Suppressor macrophage treated with lipopolysaccharide for 4 hours (primary cell): ENCODE measurements at regions not wholly inside any gene's neighbourhood (a gene's known extent, or its start where the extent isn't known, plus 50 kb on each side); places are given as distances from the start of the nearest gene placed in this dataset.

Experiments
- DNase-seq: peaks from one replicate; pipeline ENCODE4 v3.0.0-alpha.2; 2020

GRCh38 chr11:45431046-45432018 lies 145.2 kb upstream of the SYT13 start:
- DNase-seq: no peak

DNA sequence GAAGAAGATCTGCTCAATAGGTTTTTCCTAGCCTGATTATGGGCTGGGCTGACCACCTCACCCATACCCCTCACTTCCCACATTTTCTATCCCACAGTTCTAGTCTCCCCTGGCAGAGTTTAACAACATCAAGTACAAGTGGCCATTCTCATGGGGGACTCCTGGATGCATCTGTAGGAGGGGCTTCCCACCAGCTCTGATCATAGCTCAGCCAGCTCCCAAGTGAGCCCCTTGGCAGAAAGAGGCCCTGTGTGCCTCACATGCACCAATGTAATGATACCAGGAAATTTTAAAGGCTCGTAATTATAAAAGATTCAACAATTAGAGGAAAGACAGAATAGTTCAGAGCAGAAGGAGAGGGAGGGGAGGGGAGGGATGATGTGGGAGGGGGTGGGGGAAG lies 144.2 kb upstream of the SYT13 start:
- no peak for DNase-seq

GRCh38 chr11:45429719-45430118 lies 143.6 kb upstream of the SYT13 start:
- no peak for DNase-seq

DNA sequence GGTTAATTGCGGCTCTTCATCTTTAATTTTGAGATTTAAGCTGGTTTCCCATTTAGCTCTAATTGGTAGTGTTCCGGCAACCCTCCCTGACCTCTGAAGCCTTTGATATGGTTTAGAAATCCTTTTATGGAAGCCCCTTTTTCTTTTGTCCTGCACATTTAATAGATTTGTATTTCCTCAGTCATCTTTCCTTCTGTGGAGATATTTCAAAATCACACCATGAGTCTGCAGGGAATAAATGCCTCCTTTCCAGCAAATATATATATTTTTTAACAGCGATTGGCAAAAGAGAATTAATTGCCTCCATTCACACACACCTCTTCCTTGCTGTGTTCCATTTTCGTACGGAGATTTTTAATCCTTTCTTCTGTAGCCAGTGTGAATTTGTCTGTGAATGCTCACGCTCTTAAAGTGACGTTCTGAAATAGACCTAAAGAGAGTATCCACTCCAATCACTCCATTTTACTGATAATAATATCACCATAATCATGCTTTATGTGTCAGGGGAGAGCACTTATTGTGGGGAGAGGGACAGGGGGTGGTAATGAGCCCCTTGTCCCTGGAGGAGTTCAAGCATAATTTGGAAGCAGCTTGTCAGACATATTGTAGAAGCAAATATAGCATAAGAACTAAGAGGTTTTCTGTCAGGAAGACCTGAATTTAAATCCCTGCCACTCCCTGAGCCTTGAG lies 142.5 kb upstream of the SYT13 start:
- DNase-seq: no peak

DNA sequence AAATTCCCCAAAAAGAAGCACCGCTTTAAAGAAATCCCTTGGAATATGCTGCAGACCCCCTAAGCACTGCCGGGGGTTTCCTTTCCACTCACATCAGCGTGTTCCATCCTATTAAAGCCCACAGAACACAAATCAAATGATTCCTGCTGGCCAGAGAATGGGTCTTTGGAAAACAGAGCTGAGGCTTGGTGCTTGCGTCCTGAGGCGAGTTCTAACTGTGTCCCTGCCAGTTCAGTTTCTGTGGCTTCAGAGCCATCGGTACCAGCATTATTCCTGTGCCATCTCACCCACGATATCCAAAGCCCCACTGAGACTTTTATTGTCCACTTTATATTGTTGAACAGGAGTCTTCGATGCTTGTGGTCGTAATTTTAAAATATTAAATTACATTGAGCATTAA lies 142.0 kb upstream of the SYT13 start:
- DNase-seq: no peak

DNA sequence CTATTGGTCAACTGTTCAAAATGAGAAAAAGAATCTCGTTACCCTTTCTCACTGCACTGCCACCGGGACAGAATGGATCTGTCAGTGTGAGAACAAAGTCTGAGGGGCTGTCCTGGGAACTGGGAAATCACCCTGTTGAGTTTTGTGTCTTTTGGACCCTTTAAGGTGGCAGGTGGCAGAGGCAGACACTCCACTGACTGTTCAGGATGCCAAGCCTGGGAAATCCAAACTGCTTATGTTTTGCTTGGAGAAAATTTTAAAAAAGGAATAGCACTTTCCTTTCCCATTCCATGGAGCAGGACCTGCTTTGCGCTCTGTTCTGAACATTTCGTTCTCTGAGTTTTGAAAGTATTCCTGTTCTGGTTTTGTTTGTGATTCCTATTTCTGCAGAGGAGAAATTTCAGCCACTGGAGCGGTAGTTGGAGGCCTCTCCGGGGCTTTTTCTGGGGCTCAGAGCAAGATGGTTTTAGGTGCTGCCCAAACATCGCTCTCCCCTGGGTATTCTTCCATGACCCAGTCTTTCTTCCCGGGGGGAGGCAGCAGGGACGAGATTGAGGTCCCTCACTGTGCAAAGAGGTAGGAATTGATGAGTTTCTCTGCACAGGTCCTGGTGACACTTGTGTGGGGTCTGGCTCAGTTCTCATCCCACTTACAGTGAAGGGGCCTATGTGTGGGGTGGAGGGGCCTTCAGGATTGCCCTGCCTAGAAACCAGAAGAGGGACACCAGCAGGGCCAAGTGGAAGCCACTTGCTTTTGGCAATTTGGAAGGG lies 138.5 kb upstream of the SYT13 start:
- no peak for DNase-seq

- no peak for DNase-seq
Observed at GRCh38 chr11:45423475-45424120, 137.5 kb upstream of the SYT13 start.

DNA sequence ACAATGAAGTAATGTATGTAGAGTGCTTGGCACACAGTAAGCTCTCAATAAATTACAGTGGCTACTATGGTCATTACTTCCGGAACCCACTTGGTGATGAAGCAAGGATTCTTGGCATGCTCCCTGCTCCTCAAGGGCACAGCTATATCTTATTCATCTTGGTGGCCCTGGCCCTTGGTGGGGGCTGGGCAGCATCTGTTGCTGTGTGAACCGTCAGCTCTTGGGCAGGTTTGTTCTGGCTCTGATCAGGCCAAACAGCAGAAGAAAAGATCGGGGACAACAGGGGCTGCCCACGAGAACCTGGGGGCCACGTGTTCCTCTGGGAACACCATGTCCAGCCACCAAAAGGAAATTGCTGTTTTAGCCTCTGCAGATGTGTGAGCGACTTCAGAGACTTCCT lies 136.9 kb upstream of the SYT13 start:
- DNase-seq: no peak

- DNase-seq: no peak
Observed at GRCh38 chr11:45414088-45414487, 127.9 kb upstream of the SYT13 start.

DNA sequence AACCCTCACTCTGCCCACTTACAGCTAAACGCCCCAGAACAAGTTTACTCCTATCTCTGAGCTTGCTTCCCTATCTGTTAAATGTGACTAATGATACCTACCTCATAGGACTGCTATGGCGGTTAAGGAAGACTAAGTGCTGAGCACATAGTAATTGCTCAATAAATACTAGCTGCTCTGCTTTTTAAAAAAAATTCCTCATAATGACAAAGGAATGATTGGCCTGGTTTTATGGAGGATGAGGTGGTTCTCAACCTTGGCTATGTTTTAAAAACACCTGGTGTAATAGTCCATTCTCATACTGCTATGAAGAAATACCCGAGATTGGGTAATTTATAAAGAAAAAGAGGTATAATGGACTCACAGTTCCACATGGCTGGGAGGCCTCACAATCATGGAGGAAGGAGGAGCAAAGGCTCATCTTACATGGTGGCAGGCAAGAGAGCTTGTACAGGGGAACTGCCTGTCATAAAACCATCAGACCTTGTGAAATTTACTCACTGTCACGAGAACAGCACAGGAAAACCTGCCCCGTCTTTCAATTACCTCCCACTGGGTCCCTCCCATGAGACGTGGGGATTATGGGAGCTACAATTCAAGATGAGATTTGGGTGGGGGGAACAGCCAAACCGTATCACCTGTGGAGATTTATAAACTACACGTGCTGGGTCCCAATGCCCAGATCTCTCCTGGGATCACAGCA lies 127.2 kb upstream of the SYT13 start:
- no peak for DNase-seq

GRCh38 chr11:45412521-45412920 lies 126.4 kb upstream of the SYT13 start:
- DNase-seq: no peak

DNA sequence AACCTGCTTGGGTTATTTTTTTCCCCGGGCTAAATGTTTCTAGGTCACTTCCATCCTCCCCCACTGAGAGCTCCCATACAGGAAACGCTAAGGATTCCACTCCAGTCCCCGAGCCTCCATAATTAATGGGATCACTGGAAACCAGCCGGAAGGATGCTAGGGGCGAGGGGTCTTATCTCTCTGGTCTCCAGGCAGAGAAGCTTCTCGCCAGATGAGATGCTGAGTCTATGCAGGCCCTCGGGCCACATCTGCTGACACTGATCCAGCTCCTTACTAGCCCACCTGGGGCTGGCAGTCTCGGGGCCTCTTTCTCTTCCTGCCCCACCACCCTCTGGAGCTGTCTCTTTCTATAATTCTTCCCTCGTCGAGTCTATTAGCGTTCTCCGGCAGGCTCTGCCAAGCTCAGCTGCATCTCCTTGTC lies 125.9 kb upstream of the SYT13 start:
- no peak for DNase-seq

DNA sequence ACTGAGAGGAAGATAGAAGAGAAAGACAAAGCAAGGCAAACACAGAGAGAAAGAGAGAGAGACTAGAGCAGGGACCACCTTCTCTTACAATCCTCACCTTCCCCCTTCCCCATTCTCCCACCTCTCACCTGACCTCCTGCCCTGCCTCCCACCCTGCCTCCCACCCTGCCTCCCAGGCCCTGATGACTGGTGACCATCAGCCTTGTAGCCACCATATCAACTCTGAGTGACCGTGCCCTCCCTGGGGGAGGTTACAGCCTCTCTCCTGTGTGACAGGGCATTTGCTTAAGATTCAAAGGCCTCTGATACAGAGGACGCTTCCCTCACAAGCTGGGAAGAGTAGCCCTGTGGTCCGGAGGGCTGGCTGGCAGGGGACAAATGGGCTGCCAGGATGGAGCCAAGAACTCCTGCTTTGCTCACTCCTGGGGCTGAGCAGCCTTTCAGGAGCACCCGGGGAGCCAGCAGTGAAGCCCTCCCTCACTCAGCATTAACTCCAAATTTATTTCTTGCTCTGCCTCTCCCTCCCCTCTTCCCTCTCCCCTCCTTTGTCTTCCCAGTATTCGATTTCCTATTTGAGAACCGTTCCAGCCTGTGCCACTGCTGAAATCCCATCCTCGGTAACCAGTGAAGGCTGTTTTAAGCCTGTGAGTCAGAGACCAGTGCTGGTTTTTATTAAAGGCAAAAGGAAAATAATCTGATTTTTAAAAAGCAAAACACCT lies 125.2 kb upstream of the SYT13 start:
- no peak for DNase-seq

- DNase-seq: no peak
Observed at GRCh38 chr11:45410391-45411227, 124.5 kb upstream of the SYT13 start.

DNA sequence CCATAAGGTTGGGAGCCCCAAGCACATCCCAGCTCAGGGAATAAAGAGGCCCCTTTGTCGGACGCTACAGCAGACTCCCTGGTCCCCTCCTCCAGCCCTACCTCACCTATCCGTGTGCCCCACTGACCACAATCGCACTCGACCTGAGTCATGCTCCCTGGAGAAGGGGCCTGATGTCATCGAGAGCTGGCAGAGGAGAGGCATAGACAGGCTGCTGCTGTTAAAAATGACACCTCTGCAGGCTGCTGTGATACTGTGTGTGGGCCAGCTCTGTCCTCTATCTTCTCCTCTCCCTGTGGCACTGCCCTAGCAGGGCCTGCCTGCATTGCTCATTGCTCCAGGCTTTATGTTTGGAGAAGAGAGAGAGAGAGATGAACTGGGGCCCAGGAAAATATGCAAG lies 123.4 kb upstream of the SYT13 start:
- no peak for DNase-seq

- no peak for DNase-seq
Observed at GRCh38 chr11:45407226-45407625, 121.1 kb upstream of the SYT13 start.

- DNase-seq: peak; percentile 24
Observed at GRCh38 chr11:45405916-45406670, 120.0 kb upstream of the SYT13 start.

DNA sequence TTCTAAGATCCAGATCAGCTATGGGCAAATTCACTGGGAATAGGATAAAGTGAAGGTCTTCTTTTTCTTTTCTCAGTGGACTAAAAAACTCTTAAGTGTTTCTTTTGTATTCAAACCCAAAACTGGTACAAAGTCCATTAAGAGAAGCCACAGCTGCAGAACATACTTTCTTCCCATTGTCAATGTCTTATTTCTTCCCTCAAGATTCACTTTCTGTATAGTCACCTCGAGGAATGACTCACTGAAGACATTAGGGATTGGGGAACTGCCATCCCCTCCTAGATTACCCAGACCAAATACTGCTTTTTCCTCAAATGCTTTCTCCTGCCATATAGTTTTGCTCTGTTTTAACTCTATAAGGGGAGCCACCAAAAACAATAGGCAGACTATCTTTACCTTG lies 117.4 kb upstream of the SYT13 start:
- DNase-seq: peak; percentile 7

DNA sequence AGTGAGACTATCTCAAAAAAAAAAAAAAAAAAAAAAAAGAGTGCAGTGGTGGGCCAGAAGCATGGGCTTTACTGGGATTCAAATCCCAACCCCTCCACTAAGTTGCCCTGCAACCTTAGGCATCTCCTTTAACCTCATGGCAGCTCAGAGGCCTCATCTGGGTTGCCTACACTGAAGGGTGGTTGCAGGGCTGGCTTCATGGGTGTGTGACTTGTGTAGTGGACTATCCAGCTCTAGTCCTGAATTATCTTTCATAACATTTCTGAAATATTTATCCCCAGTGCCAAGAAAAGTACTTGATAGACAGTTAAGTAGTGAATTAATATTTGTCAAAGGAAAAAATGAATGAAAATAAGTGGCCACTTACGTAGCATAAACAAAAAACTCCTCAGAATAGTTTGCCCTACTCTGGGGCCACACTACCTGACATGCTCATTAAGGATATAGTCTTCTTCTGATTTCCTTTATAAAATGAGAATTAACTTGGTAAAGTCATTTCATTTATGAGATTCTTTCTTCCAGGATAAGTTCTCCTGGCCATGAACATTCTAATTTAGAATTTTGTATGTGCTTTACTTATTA lies 116.0 kb upstream of the SYT13 start:
- no peak for DNase-seq
